GM23338 (cell line): ENCODE measurements at regions not wholly inside any gene's neighbourhood (a gene's known extent, or its start where the extent isn't known, plus 50 kb on each side); places are given as distances from the start of the nearest gene placed in this dataset.

ENCODE experiments used
- ATAC-seq: fragments of 200-7000 bp; cut with Tn5 transposase; 3 replicates; pipeline ENCODE4 v1.9.1; 2020
- DNase-seq: peaks from one replicate; pipeline ENCODE4 v3.0.0-alpha.2; 2015; ENCODE audit warnings: low spot score
- H2AFZ ChIP-seq: fragments of 200-600 bp; sonication (generic); 2 replicates; pipeline ENCODE4 v1.8.0; 2016; ENCODE audit warnings: antibody characterized with exemption, mild to moderate bottlenecking, moderate library complexity
- H3F3A ChIP-seq: fragments of 200-600 bp; sonication (generic); replicated peaks from 2 replicates; pipeline ENCODE4 v1.8.0; 2017; ENCODE audit warnings: antibody characterized with exemption, mixed run types, low read depth
- H3K27ac ChIP-seq: fragments of 200-600 bp; sonication (generic); 2 replicates; pipeline ENCODE4 v1.6.1; 2016; ENCODE audit warnings: low read depth
- H3K27me3 ChIP-seq: fragments of 200-600 bp; sonication (generic); 2 replicates; pipeline ENCODE4 v1.8.0; 2016; ENCODE audit warnings: mild to moderate bottlenecking, mixed run types, moderate library complexity; ENCODE audit not compliant: insufficient read depth
- H3K36me3 ChIP-seq: fragments of 200-600 bp; sonication (generic); 2 replicates; pipeline ENCODE4 v1.8.0; 2016; ENCODE audit warnings: mild to moderate bottlenecking; ENCODE audit not compliant: insufficient read depth
- H3K4me1 ChIP-seq: fragments of 200-600 bp; sonication (generic); 2 replicates; pipeline ENCODE4 v1.8.0; 2016; ENCODE audit warnings: mild to moderate bottlenecking, moderate library complexity; ENCODE audit not compliant: insufficient read depth
- H3K4me2 ChIP-seq: fragments of 200-600 bp; sonication (generic); 2 replicates; pipeline ENCODE4 v1.7.1; 2017; ENCODE audit warnings: mixed run types
- H3K4me3 ChIP-seq: fragments of 200-600 bp; sonication (generic); 2 replicates; pipeline ENCODE4 v1.6.1; 2016; ENCODE audit warnings: mixed run types
- H3K79me2 ChIP-seq: fragments of 200-600 bp; sonication (generic); replicated peaks from 2 replicates; pipeline ENCODE4 v1.8.0; 2017; ENCODE audit warnings: mild to moderate bottlenecking; ENCODE audit not compliant: insufficient read depth
- H3K9me2 ChIP-seq: fragments of 200-600 bp; sonication (generic); 2 replicates; pipeline ENCODE4 v1.8.0; 2017; ENCODE audit not compliant: insufficient read depth
- H4K20me1 ChIP-seq: fragments of 200-600 bp; sonication (generic); replicated peaks from 2 replicates; pipeline ENCODE4 v1.8.0; 2017; ENCODE audit warnings: mild to moderate bottlenecking; ENCODE audit not compliant: insufficient read depth
- H3K27ac Mint-ChIP-seq: 2 replicates; pipeline ENCODE4 v1.8.0; 2020; ENCODE audit warnings: inconsistent platforms, mild to moderate bottlenecking, moderate library complexity, mixed read lengths
- H3K27me3 Mint-ChIP-seq: 3 replicates; pipeline ENCODE4 v1.8.0; 2022; ENCODE audit warnings: low read depth, mild to moderate bottlenecking, moderate library complexity, mixed read lengths, inconsistent platforms; ENCODE audit not compliant: insufficient read depth, poor library complexity
- H3K36me3 Mint-ChIP-seq: 3 replicates; pipeline ENCODE4 v1.8.0; 2021; ENCODE audit warnings: low read depth, mild to moderate bottlenecking, inconsistent platforms, moderate library complexity, mixed read lengths
- H3K4me1 Mint-ChIP-seq: 3 replicates; pipeline ENCODE4 v1.8.0; 2020; ENCODE audit warnings: mild to moderate bottlenecking, inconsistent platforms, mixed read lengths
- H3K4me3 Mint-ChIP-seq: 3 replicates; pipeline ENCODE4 v1.8.0; 2021; ENCODE audit warnings: moderate library complexity, mild to moderate bottlenecking, inconsistent platforms, mixed read lengths
- H3K9me3 Mint-ChIP-seq: 3 replicates; pipeline ENCODE4 v1.8.0; 2020; ENCODE audit warnings: moderate library complexity, mild to moderate bottlenecking, inconsistent platforms, mixed read lengths
- CREB1 ChIP-seq: fragments of 250-450 bp; sonication (Bioruptor Pico); IDR thresholded peaks from 2 replicates; pipeline ENCODE4 v1.5.0; 2020; ENCODE audit warnings: low read depth, mild to moderate bottlenecking, moderate library complexity
- CTCF ChIP-seq, 2 experiments: fragments of 200-600 bp in 1 of 2; sonication (generic) in 1 of 2; conservative IDR thresholded peaks; 2 replicates each; pipeline versions ENCODE4 v1.5.1 to v1.6.1; 2016 to 2017; ENCODE audit warnings: antibody characterized with exemption in 2 of 2, low read depth in 2 of 2, mild to moderate bottlenecking in 2 of 2, moderate library complexity in 1 of 2
- ETS1 ChIP-seq: IDR thresholded peaks from 2 replicates; pipeline ENCODE4 v1.6.1; 2016; ENCODE audit warnings: antibody characterized with exemption
- EZH2 ChIP-seq: fragments of 200-600 bp; sonication (generic); IDR thresholded peaks from one replicate; pipeline ENCODE4 v1.8.0; 2017; ENCODE audit warnings: antibody characterized with exemption, mild to moderate bottlenecking, low read depth; ENCODE audit not compliant: unreplicated experiment
- EZH2phosphoT487 ChIP-seq: fragments of 200-600 bp; sonication (generic); IDR thresholded peaks from one replicate; pipeline ENCODE4 v1.8.1; 2018; ENCODE audit warnings: antibody characterized with exemption; ENCODE audit not compliant: unreplicated experiment
- JUNB ChIP-seq: IDR thresholded peaks from one replicate; pipeline ENCODE4 v1.6.1; 2016; ENCODE audit warnings: antibody characterized with exemption; ENCODE audit not compliant: unreplicated experiment
- NANOG ChIP-seq: IDR thresholded peaks from 2 replicates; pipeline ENCODE4 v1.6.1; 2016; ENCODE audit warnings: antibody characterized with exemption, borderline replicate concordance
- POLR2AphosphoS5 ChIP-seq: IDR thresholded peaks from 2 replicates; pipeline ENCODE4 v1.6.1; 2016; ENCODE audit warnings: antibody characterized with exemption, low read depth
- REST ChIP-seq: IDR thresholded peaks from one replicate; pipeline ENCODE4 v1.6.1; 2018; ENCODE audit warnings: antibody characterized with exemption; ENCODE audit not compliant: unreplicated experiment
- STAT1 ChIP-seq: IDR thresholded peaks from one replicate; pipeline ENCODE4 v1.6.1; 2016; ENCODE audit warnings: antibody characterized with exemption; ENCODE audit not compliant: unreplicated experiment
- ZNF114 ChIP-seq: fragments of 250-450 bp; sonication (Bioruptor Pico); IDR thresholded peaks from 2 replicates; pipeline ENCODE4 v1.5.0; 2020; ENCODE audit warnings: mild to moderate bottlenecking, moderate library complexity
- ZNF331 ChIP-seq: fragments of 250-450 bp; sonication (Bioruptor Pico); IDR thresholded peaks from 2 replicates; pipeline ENCODE4 v1.5.0; 2020; ENCODE audit warnings: low read depth, mild to moderate bottlenecking, moderate library complexity
- ZNF462 ChIP-seq: fragments of 250-450 bp; sonication (Bioruptor Pico); IDR thresholded peaks from 2 replicates; pipeline ENCODE4 v1.5.0; 2020; ENCODE audit warnings: mild to moderate bottlenecking, moderate library complexity

GRCh38 chr6:86775893-86776292, 161.4 kb upstream of the HTR1E start:
- Mint-ChIP-seq H3K27ac (no peak overlapping the region), H3K4me1 (peaks cover 8% of the 10 kb centered on the region; the same call in 2 of the 3 replicates)
- no peak for TF ChIP-seq CREB1 (CRISPR knock-in tag)
- TF ChIP-seq ZNF462 (CRISPR knock-in tag): no peak
- TF ChIP-seq ETS1: no peak
- no peak for TF ChIP-seq ZNF331
- no peak for TF ChIP-seq STAT1
- no peak for TF ChIP-seq EZH2
- no peak for TF ChIP-seq ZNF114 (CRISPR knock-in tag)
- TF ChIP-seq REST: no peak
- TF ChIP-seq EZH2phosphoT487: no peak
- TF ChIP-seq POLR2AphosphoS5: no peak
- no peak for TF ChIP-seq JUNB
- no peak for TF ChIP-seq CTCF (conservative IDR thresholded peaks at IDR 0.05; ENCODE audit: low read depth in 2 of 2)
- TF ChIP-seq NANOG: no peak

More at GRCh38 chr6:86775893-86776292, 161.4 kb upstream of the HTR1E start:
- Histone ChIP-seq H3K4me2 (no peak overlapping the region), H3K4me1 (peaks cover 7% of the 10 kb centered on the region; the same call in 1 of the 2 replicates), H2AFZ (no peak overlapping the region), H3K27me3 (no peaks in the 10 kb centered on the region), H4K20me1 (no peaks in the 10 kb centered on the region), H3F3A (no peaks in the 10 kb centered on the region), H3K36me3 (no peaks in the 10 kb centered on the region), H3K79me2 (no peaks in the 10 kb centered on the region), H3K27ac (no peak overlapping the region), H3K9me2 (no peaks in the 10 kb centered on the region), H3K4me3 (no peak overlapping the region)
- H3K9me3 Mint-ChIP-seq: no peaks in the 10 kb centered on the region
- ATAC-seq: no peak
- no peak for DNase-seq
- peaks cover 2% of the 10 kb centered on the region for H3K27me3 Mint-ChIP-seq
- no peak overlapping the region for H3K4me3 Mint-ChIP-seq
- H3K36me3 Mint-ChIP-seq: peaks cover 4% of the 10 kb centered on the region; the same call in 2 of the 3 replicates
